OCI-LY1 (cell line): ENCODE measurements at regions not wholly inside any gene's neighbourhood (a gene's known extent, or its start where the extent isn't known, plus 50 kb on each side); places are given as distances from the start of the nearest gene placed in this dataset.

Source experiments
- CTCF ChIP-seq: fragments of 200-600 bp; sonication (generic), shearing (Covaris generic); IDR thresholded peaks from 2 replicates; pipeline ENCODE4 v1.5.1; 2017; ENCODE audit warnings: mild to moderate bottlenecking, antibody characterized with exemption, low read length, moderate library complexity, mixed read lengths
- EZH2 ChIP-seq: fragments of 200-600 bp; sonication (generic), shearing (Covaris generic); IDR thresholded peaks from 2 replicates; pipeline ENCODE4 v1.8.0; 2017; ENCODE audit warnings: borderline replicate concordance, mixed run types, mild to moderate bottlenecking, antibody characterized with exemption, low read length, moderate library complexity, mixed read lengths

GRCh38 chr6:14444295-14444972 is 326.9 kb downstream of the CD83 start:
- TF ChIP-seq CTCF (no peak), EZH2 (no peak)
